NB4 (cell line): ENCODE measurements at regions not wholly inside any gene's neighbourhood (a gene's known extent, or its start where the extent isn't known, plus 50 kb on each side); places are given as distances from the start of the nearest gene placed in this dataset.

Experiments used
- CTCF ChIP-seq: IDR thresholded peaks from one replicate; pipeline ENCODE4 v1.5.1; 2012; ENCODE audit warnings: low read depth, low read length
- MYC ChIP-seq: IDR thresholded peaks from 2 replicates; pipeline ENCODE4 v1.6.1; 2011; ENCODE audit warnings: low read depth, low read length
- POLR2A ChIP-seq: IDR thresholded peaks from 2 replicates; pipeline ENCODE4 v1.6.1; 2011; ENCODE audit warnings: mild to moderate bottlenecking; ENCODE audit not compliant: insufficient read length; ENCODE audit errors: extremely low read depth

GRCh38 chr10:44161184-44161583 lies 223.7 kb downstream of the CXCL12 start:
- TF ChIP-seq CTCF: no peak
- no peak for TF ChIP-seq POLR2A
- TF ChIP-seq MYC: no peak
